Skeletal muscle tissue (tissue), 3 donors: ENCODE measurements at regions not wholly inside any gene's neighbourhood (a gene's known extent, or its start where the extent isn't known, plus 50 kb on each side); places are given as distances from the start of the nearest gene placed in this dataset.
"Not testable (repeated sequence)": the region's sequence is repeated elsewhere in the genome, so short reads cannot be mapped to it uniquely, and the experiment has no call there.

Experiments used
- H3K27ac ChIP-seq: one replicate; pipeline ENCODE4 v1.7.0; 2013; ENCODE audit warnings: mild to moderate bottlenecking, low read depth, low read length, inconsistent platforms
- H3K27me3 ChIP-seq, 3 donors: one replicate each; pipeline ENCODE4 v1.7.0; 2013; ENCODE audit warnings: low read length in 3 of 3; ENCODE audit not compliant: control insufficient read depth in 3 of 3, insufficient read depth in 3 of 3
- H3K36me3 ChIP-seq, 3 donors: one replicate each; pipeline ENCODE4 v1.7.0; 2013; ENCODE audit warnings: low read length in 3 of 3; ENCODE audit not compliant: control insufficient read depth in 3 of 3, insufficient read depth in 3 of 3
- H3K4me1 ChIP-seq, 3 donors: one replicate each; pipeline ENCODE4 v1.7.0; 2013; ENCODE audit warnings: low read length in 3 of 3, mild to moderate bottlenecking in 3 of 3; ENCODE audit not compliant: control insufficient read depth in 3 of 3, insufficient read depth in 3 of 3
- H3K4me3 ChIP-seq, 3 donors: one replicate each; pipeline ENCODE4 v1.7.0; 2013; ENCODE audit warnings: low read length in 3 of 3
- H3K9ac ChIP-seq, 3 donors: one replicate each; pipeline ENCODE4 v1.7.0; 2013; ENCODE audit warnings: low read length in 3 of 3, mild to moderate bottlenecking in 3 of 3, moderate library complexity in 2 of 3, low read depth in 1 of 3
- H3K9me3 ChIP-seq, 3 donors: one replicate each; pipeline ENCODE4 v1.7.0; 2013; ENCODE audit warnings: low read length in 3 of 3; ENCODE audit not compliant: control insufficient read depth in 3 of 3
- donor health status: Osteomylitis.

- not testable (repeated sequence) for H3K27me3 ChIP-seq, H3K27ac ChIP-seq, H3K4me3 ChIP-seq, H3K36me3 ChIP-seq, H3K9me3 ChIP-seq, H3K9ac ChIP-seq, H3K4me1 ChIP-seq
Observed at GRCh38 chr5:152606050-152606449, 201.0 kb upstream of the NMUR2 start.

DNA sequence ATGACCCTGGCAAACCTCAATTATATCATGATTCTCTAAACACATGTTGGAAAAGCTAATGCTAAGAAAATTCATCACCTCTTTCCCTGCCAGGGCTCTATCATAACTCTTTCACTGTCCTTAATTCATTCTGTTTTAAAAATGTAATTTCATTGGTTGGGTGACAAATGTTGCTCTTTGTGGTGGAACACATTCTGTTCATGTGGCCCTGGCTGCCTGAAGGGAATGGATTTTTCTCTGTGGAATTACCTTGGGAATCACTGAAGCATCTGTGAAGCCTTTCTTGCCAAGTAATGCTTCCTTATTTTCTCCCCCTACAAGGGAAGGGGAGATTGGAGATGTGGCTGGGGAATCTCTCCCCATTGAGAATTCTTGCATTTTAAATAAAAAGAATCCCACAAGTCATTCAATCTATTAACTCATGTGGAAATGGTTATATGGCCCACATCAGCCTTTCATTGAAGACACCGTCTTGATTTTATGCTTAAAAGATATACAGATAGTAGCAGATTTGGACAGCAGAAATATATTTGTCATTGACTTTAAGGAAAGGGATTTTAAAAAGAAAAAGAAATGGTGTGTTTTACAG, 201.8 kb upstream of the NMUR2 start:
- Histone ChIP-seq H3K27me3 (no peaks in the 10 kb centered on the region), H3K4me1 (no peaks in the 10 kb centered on the region), H3K27ac (no peak overlapping the region), H3K9ac (no peak overlapping the region), H3K36me3 (no peaks in the 10 kb centered on the region), H3K4me3 (no peak overlapping the region), H3K9me3 (no peaks in the 10 kb centered on the region)

DNA sequence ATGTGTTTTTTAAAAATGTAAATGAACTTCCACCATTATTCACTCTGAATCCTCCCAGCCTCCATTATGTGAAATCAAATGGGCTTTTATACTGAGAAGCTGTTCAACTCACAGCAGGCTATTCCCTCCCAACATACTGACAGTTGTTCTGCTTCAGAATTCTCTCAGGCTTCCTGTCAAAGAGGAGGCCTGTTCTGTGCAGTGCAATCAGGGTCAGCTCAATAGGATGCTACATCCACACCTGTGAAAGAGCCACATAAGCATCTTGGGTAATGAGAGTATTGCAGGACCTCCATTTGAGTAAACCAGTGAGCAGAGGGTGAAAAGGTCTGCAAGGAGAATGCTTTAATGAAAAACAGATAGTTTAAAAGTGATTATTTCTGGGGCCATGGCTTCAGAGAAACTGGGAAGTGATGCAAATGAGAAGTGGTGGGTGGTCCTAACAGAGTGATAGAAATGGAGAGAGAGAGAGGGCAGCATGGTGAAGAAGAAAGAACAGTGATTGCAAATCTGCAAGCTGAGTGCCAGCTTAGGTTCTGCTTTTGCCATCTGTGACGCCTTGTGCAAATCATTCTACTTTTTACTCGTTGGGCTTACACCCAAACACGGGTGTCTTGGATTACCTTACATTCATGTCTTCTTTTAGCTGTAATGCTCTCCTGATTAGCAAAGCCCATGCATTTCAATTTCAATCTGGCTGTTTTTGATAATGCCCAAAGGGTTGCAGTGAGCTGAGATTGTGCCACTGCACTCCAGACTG, 202.5 kb upstream of the NMUR2 start:
- no peak overlapping the region for H3K4me3 ChIP-seq
- H3K27ac ChIP-seq, result no peak overlapping the region
- no peaks in the 10 kb centered on the region for H3K36me3 ChIP-seq
- no peaks in the 10 kb centered on the region for H3K9me3 ChIP-seq
- no peak overlapping the region for H3K9ac ChIP-seq
- H3K4me1 ChIP-seq, result no peaks in the 10 kb centered on the region
- H3K27me3 ChIP-seq, result no peaks in the 10 kb centered on the region

- Histone ChIP-seq H3K9me3 (no peaks in the 10 kb centered on the region), H3K36me3 (no peaks in the 10 kb centered on the region), H3K27me3 (no peaks in the 10 kb centered on the region), H3K4me3 (no peak overlapping the region), H3K4me1 (no peaks in the 10 kb centered on the region), H3K27ac (no peak overlapping the region), H3K9ac (no peak overlapping the region)
Observed at GRCh38 chr5:152608458-152608857, 203.4 kb upstream of the NMUR2 start.

GRCh38 chr5:152619756-152620155, 214.7 kb upstream of the NMUR2 start:
- H3K27ac ChIP-seq, result no peak overlapping the region
- H3K36me3 ChIP-seq, result no peaks in the 10 kb centered on the region
- H3K4me3 ChIP-seq, result no peak overlapping the region
- no peak overlapping the region for H3K9ac ChIP-seq
- H3K4me1 ChIP-seq, result no peaks in the 10 kb centered on the region
- no peaks in the 10 kb centered on the region for H3K9me3 ChIP-seq
- no peaks in the 10 kb centered on the region for H3K27me3 ChIP-seq

DNA sequence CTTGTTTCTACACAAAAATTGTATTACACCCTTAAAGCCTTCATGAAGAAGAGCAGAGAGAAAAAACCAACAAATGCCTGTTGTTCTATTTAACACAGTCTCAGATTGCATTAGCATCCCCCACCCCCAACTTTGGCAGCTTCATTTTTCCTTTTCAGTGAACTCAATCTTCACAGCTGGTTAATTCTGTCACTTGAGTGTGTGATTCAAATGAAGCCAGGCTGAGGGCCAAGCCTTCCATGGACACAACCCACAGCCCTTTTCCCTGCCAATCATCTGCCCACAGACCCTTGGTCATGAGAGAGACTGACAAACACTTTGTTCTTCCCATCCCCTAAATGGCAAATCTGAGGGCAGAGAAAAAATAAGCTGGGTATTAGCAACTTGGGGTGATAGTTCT, 217.5 kb upstream of the NMUR2 start:
- Histone ChIP-seq H3K4me1 (no peaks in the 10 kb centered on the region), H3K4me3 (no peak overlapping the region), H3K9me3 (no peaks in the 10 kb centered on the region), H3K27ac (no peak overlapping the region), H3K27me3 (no peaks in the 10 kb centered on the region), H3K9ac (no peak overlapping the region), H3K36me3 (no peaks in the 10 kb centered on the region)

- H3K27me3 ChIP-seq, result no peaks in the 10 kb centered on the region
- H3K9me3 ChIP-seq, result no peaks in the 10 kb centered on the region
- no peaks in the 10 kb centered on the region for H3K36me3 ChIP-seq
- H3K27ac ChIP-seq, result no peak overlapping the region
- no peak overlapping the region for H3K4me3 ChIP-seq
- H3K4me1 ChIP-seq, result no peaks in the 10 kb centered on the region
- H3K9ac ChIP-seq, result no peak overlapping the region
Observed at GRCh38 chr5:152623951-152624350, 218.9 kb upstream of the NMUR2 start.

GRCh38 chr5:152625696-152626095, 220.6 kb upstream of the NMUR2 start:
- Histone ChIP-seq H3K36me3 (no peaks in the 10 kb centered on the region), H3K4me1 (no peaks in the 10 kb centered on the region), H3K27ac (no peak overlapping the region), H3K9me3 (no peaks in the 10 kb centered on the region), H3K9ac (no peak overlapping the region), H3K27me3 (no peaks in the 10 kb centered on the region), H3K4me3 (no peak overlapping the region)

DNA sequence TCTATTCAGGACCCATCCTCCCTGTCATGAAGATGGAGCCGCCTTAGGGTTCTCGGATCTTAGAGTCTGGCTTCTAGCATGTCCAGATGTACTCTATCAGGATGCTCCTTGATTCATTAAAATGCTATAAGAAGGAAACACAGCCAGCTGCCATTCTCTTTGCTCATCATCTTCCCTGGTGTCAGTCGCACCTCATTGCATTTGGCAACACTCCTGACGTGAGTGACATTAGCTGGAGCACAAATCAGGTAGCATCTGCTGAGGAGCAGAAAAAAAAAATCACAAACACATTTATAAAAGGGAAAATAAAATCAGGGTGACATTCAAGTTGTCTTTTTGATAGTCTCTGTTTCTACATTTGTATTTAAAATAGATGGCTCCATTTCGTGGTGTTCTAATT, 226.1 kb upstream of the NMUR2 start:
- Histone ChIP-seq H3K9ac (no peak overlapping the region), H3K9me3 (no peaks in the 10 kb centered on the region), H3K27ac (no peak overlapping the region), H3K4me1 (peaks cover 0 to 14% (median 0%) of the 10 kb centered on the region in 3 donors), H3K27me3 (no peaks in the 10 kb centered on the region), H3K36me3 (no peaks in the 10 kb centered on the region), H3K4me3 (no peak overlapping the region)

DNA sequence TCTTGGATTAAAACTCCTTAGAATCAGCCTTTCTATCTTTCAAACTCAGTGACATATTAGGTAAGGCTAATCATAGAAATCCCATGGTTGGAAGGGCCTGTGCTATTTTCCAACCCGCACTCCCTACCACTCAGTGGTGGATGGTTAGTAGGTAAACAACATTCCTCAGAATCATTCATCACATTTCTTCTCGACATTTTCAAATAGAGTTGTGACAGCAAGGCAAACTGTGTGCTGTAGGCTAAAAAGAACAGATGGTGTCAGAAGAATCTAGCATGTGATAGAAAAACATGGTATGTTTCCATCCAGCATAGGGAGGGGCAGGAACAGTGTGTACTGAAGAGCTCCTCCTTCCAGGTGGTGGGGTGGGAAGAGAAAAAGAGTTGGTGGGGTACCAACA, 227.3 kb upstream of the NMUR2 start:
- H3K4me1 ChIP-seq, result peaks cover 0 to 14% (median 0%) of the 10 kb centered on the region in 3 donors
- peak overlapping the region; percentile 42 for H3K27ac ChIP-seq
- no peaks in the 10 kb centered on the region for H3K9me3 ChIP-seq
- H3K36me3 ChIP-seq, result no peaks in the 10 kb centered on the region
- H3K4me3 ChIP-seq, result no peak overlapping the region
- no peak overlapping the region for H3K9ac ChIP-seq
- no peaks in the 10 kb centered on the region for H3K27me3 ChIP-seq
